Panc1 (cell line): ENCODE measurements at regions not wholly inside any gene's neighbourhood (a gene's known extent, or its start where the extent isn't known, plus 50 kb on each side); places are given as distances from the start of the nearest gene placed in this dataset.

ENCODE experiments used
- ATAC-seq: fragments of 200-7000 bp; cut with Tn5 transposase; 2 replicates; pipeline ENCODE4 v1.9.1; 2020; ENCODE audit warnings: mild to moderate bottlenecking, moderate library complexity
- BruUV-seq: library from RNA; stranded (reverse); fragments of 400-500 nt; replicated peaks from 2 replicates; lab custom pipeline; 2021; lab: Mats Ljungman, UMichigan
- CTCF ChIA-PET: fragments of 300-600 bp; sonication (Branson Sonifier 250); formaldehyde crosslinking; loops from one replicate; lab custom pipeline; 2022; ENCODE audit warnings: antibody characterized with exemption; lab: Charles Lee
- POLR2A ChIA-PET: fragments of 300-600 bp; sonication (Branson Sonifier 250); formaldehyde crosslinking; loops from one replicate; lab custom pipeline; 2022; ENCODE audit warnings: antibody characterized with exemption; lab: Charles Lee
- DNase-seq: peaks from one replicate; pipeline ENCODE4 v3.0.0-alpha.2; 2010; ENCODE audit warnings: low read depth, low spot score
- H3K27ac ChIP-seq: 2 replicates; pipeline ENCODE4 v1.5.1; 2011; ENCODE audit warnings: mild to moderate bottlenecking, low read length, inconsistent platforms
- H3K27me3 ChIP-seq: fragments of 200-500 bp; sonication (Bioruptor generic); 2 replicates; pipeline ENCODE4 v1.6.0; 2014; ENCODE audit warnings: low read length, inconsistent platforms; ENCODE audit not compliant: control insufficient read depth, insufficient read depth
- H3K36me3 ChIP-seq: fragments of 200-500 bp; sonication (Bioruptor generic); 2 replicates; pipeline ENCODE4 v1.5.1; 2014; ENCODE audit warnings: inconsistent platforms, mild to moderate bottlenecking, low read length, moderate library complexity; ENCODE audit not compliant: control insufficient read depth, insufficient read depth
- H3K4me1 ChIP-seq: 2 replicates; pipeline ENCODE4 v1.5.1; 2011; ENCODE audit warnings: inconsistent platforms, mild to moderate bottlenecking, low read length, moderate library complexity; ENCODE audit not compliant: control insufficient read depth, insufficient read depth
- H3K4me3 ChIP-seq, 2 experiments: 2 replicates each; pipeline ENCODE4 v1.5.1; 2011 to 2012; ENCODE audit warnings: low read depth in 2 of 2, low read length in 2 of 2, mild to moderate bottlenecking in 2 of 2, inconsistent platforms in 1 of 2, moderate library complexity in 1 of 2
- H3K9me3 ChIP-seq: fragments of 200-500 bp; sonication (Bioruptor generic); 2 replicates; pipeline ENCODE4 v1.5.1; 2014; ENCODE audit warnings: low read depth, mild to moderate bottlenecking, inconsistent platforms, low read length, moderate library complexity; ENCODE audit not compliant: control insufficient read depth, insufficient read depth
- POLR2AphosphoS5 ChIP-seq: IDR thresholded peaks from 2 replicates; pipeline ENCODE4 v1.6.1; 2012; ENCODE audit warnings: mild to moderate bottlenecking, low read depth, low read length, moderate library complexity
- SIN3A ChIP-seq: IDR thresholded peaks from 2 replicates; pipeline ENCODE4 v1.6.1; 2012; ENCODE audit warnings: low read depth, mild to moderate bottlenecking, low read length, moderate library complexity, borderline replicate concordance; ENCODE audit not compliant: insufficient read depth
- TCF7L2 ChIP-seq: IDR thresholded peaks from 2 replicates; pipeline ENCODE4 v1.6.1; 2011; ENCODE audit warnings: mild to moderate bottlenecking, low read depth, low read length, inconsistent platforms
- in situ Hi-C: cut with HindIII; loops from 2 replicates; pipeline ENCODE4 v1.10.0; 2016; ENCODE audit warnings: low sequenced_read_pairs, low pct_unique_long_range_greater_than_20kb
- intact Hi-C: fragments of 100-400 bp; cut with micrococcal nuclease; formaldehyde crosslinking; loops from one replicate; pipeline ENCODE4 v1.10.0; 2022; ENCODE audit not compliant: unreplicated experiment
- TF ChIP-seq, protein P1 (sequence below), 2 experiments: IDR thresholded peaks; 2 replicates each; pipeline ENCODE4 v1.6.1; 2011 to 2012; ENCODE audit warnings: low read depth in 2 of 2, control low read depth in 1 of 2, low read length in 1 of 2, mild to moderate bottlenecking in 1 of 2, moderate library complexity in 1 of 2; ENCODE audit not compliant: insufficient read depth in 1 of 2
- TF ChIP-seq, protein P2 (sequence below): fragments of 450-650 bp; IDR thresholded peaks from 2 replicates; pipeline ENCODE4 v1.5.1; 2017; ENCODE audit warnings: mild to moderate bottlenecking

DNA sequence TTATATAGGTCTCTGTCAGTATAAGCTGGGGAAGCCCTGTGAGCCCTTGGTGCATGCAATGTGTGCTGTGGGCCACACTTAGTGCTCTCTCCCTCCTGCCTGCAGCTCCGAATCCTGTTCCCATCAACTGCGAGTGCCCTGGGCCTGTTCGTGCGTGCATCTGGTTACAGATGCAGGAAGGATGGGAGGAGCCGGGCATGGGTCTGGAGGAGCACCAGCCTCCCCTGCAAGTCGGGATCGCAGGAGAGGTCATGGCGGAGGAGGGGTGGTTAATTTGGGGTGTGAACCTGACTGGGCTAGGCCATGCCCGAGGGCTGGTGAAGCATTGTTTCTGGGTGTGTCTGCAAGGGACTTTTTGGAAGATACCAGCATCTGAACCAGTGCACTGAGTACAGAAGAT, 274.6 kb upstream of the IRX4 start:
- intact Hi-C loops, result no loop called here
- TF ChIP-seq, protein P1, sequence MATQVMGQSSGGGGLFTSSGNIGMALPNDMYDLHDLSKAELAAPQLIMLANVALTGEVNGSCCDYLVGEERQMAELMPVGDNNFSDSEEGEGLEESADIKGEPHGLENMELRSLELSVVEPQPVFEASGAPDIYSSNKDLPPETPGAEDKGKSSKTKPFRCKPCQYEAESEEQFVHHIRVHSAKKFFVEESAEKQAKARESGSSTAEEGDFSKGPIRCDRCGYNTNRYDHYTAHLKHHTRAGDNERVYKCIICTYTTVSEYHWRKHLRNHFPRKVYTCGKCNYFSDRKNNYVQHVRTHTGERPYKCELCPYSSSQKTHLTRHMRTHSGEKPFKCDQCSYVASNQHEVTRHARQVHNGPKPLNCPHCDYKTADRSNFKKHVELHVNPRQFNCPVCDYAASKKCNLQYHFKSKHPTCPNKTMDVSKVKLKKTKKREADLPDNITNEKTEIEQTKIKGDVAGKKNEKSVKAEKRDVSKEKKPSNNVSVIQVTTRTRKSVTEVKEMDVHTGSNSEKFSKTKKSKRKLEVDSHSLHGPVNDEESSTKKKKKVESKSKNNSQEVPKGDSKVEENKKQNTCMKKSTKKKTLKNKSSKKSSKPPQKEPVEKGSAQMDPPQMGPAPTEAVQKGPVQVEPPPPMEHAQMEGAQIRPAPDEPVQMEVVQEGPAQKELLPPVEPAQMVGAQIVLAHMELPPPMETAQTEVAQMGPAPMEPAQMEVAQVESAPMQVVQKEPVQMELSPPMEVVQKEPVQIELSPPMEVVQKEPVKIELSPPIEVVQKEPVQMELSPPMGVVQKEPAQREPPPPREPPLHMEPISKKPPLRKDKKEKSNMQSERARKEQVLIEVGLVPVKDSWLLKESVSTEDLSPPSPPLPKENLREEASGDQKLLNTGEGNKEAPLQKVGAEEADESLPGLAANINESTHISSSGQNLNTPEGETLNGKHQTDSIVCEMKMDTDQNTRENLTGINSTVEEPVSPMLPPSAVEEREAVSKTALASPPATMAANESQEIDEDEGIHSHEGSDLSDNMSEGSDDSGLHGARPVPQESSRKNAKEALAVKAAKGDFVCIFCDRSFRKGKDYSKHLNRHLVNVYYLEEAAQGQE (IDR thresholded peaks at IDR 0.05; ENCODE audit: insufficient read depth in 1 of 2, low read depth in 2 of 2, low read length in 1 of 2), result no peak
- TF ChIP-seq POLR2AphosphoS5, result no peak
- TF ChIP-seq TCF7L2, result no peak
- TF ChIP-seq, protein P2, sequence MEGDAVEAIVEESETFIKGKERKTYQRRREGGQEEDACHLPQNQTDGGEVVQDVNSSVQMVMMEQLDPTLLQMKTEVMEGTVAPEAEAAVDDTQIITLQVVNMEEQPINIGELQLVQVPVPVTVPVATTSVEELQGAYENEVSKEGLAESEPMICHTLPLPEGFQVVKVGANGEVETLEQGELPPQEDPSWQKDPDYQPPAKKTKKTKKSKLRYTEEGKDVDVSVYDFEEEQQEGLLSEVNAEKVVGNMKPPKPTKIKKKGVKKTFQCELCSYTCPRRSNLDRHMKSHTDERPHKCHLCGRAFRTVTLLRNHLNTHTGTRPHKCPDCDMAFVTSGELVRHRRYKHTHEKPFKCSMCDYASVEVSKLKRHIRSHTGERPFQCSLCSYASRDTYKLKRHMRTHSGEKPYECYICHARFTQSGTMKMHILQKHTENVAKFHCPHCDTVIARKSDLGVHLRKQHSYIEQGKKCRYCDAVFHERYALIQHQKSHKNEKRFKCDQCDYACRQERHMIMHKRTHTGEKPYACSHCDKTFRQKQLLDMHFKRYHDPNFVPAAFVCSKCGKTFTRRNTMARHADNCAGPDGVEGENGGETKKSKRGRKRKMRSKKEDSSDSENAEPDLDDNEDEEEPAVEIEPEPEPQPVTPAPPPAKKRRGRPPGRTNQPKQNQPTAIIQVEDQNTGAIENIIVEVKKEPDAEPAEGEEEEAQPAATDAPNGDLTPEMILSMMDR, result no peak
- TF ChIP-seq SIN3A, result no peak
- Histone ChIP-seq H3K27ac (no peak overlapping the region), H3K27me3 (no peaks in the 10 kb centered on the region; the same call in 1 of the 2 replicates), H3K36me3 (no peaks in the 10 kb centered on the region), H3K4me3 (no peak overlapping the region), H3K4me1 (no peaks in the 10 kb centered on the region), H3K9me3 (no peaks in the 10 kb centered on the region)
- ChIA-PET CTCF (no interaction called here), POLR2A (no interaction called here)
- ATAC-seq (no peak), DNase-seq (no peak)
- in situ Hi-C loops, result no loop called here
- BruUV-seq, result no TSS peak

DNA sequence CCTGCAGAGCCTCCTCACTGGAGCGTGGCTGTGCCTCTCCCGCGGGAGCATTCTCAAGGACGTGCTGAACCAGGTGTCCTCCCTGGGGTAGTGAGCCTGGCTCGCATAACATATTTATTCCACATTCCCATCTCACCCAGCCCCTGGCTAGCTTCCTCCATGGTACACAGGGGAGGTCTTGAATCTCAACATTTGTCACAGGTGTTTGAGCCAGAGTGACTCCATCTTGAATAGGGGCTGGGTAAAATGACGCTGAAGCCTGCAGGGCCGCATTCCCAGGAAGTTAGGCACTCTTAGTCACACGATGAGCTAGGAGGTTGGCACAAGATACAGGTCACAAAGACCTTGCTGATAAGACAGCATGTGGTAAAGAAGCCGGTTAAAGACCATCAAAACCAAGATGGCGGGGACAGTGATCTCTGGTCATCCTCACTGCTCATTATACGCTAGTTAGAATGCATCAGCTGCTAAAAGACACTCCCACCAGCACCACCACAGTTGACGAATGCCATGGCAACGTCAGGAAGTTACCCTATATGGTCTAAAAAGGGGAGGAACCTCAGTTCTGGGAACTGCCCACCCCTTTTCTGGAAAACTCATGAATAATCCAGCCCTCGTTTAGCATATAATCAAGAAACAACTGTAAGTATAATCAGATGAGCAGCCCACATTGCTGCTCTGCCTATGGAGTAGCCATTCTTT, 273.8 kb upstream of the IRX4 start:
- BruUV-seq, result no TSS peak
- DNase-seq (no peak), ATAC-seq (no peak)
- Histone ChIP-seq H3K4me3 (no peak overlapping the region), H3K4me1 (no peaks in the 10 kb centered on the region), H3K27ac (no peak overlapping the region), H3K9me3 (no peaks in the 10 kb centered on the region), H3K27me3 (no peaks in the 10 kb centered on the region), H3K36me3 (no peaks in the 10 kb centered on the region)
- TF ChIP-seq, protein P2, result no peak
- TF ChIP-seq TCF7L2 (no peak), SIN3A (no peak), POLR2AphosphoS5 (no peak)
- TF ChIP-seq, protein P1 (IDR thresholded peaks at IDR 0.05; ENCODE audit: insufficient read depth in 1 of 2, low read depth in 2 of 2, low read length in 1 of 2), result no peak
- in situ Hi-C loops (no loop called here), intact Hi-C loops (no loop called here)
- ChIA-PET CTCF (no interaction called here), POLR2A (no interaction called here)
